ENCODE measurements at regions not wholly inside any gene's neighbourhood (a gene's known extent, or its start where the extent isn't known, plus 50 kb on each side); places are given as distances from the start of the nearest gene placed in this dataset.
"Not testable (repeated sequence)": the region's sequence is repeated elsewhere in the genome, so short reads cannot be mapped to it uniquely, and the experiment has no call there.

DNA sequence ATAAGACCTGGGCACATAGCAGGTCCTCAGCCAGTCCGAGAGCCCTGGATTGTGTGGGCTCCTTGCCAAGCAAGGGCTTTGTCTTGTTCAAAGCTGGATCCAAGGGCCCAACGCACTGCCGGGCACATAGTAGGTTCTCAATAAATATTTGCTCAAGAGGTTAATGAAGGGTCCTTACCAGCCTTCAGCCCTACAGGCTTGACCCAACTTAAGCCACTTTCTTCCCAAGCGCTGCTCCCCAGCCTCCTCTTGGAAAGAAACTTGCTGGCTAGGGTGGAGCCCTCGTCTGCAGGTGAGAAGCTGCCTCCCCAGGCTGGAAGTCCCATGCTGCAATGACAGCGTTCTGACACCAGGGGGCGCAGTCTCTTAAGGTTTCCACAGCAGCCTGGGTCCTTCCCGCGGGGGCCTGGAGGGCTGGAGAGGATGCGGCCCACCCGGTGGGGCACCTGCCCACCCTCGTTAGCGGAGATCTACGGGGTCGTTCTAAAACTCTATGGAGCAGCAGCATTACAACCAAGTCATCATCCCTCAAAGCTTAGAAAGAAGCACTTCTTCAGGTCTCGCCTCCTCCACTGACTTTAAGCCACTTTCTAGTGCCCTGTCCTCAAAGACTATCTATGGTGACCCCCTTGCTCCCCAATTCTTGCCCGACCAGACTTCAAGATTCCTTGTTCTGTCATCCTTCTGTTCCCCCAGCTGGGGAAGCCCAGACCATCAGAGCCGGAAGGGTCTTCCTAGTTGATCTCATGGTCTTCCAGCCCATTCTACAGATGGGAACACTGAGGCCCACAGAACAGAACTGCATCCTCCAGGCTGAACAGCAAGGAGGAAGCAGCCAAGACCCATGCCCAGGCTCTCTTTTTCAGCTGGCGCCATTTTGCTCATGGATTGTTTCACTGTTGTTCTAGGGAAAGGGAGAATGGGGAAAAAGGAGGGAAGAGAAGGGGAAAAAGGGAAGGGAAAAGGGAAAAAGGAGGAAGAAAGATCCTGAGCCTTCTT, 115.4 kb downstream of the LHX2 start:
- WGBS (ENCODE audit: low lambda C conversion rate, missing lambda C conversion rate): 37% methylated on average over 19 of the region's 19 CpGs
- Histone ChIP-seq H3K9me3 (ENCODE audit: low read depth) (no peaks in the 10 kb centered on the region), H3K4me3 (no peak overlapping the region), H3K27me3 (no peaks in the 10 kb centered on the region), H3K27ac (no peak overlapping the region), H3K4me1 (ENCODE audit: insufficient read depth) (no peaks in the 10 kb centered on the region), H2AFZ (no peak overlapping the region), H3K4me2 (no peak overlapping the region), H3K9me2 (replicated peaks; ENCODE audit: insufficient read depth) (no peaks in the 10 kb centered on the region), H4K20me1 (ENCODE audit: insufficient read depth, poor library complexity, severe bottlenecking) (no peaks in the 10 kb centered on the region), H3K36me3 (replicated peaks; ENCODE audit: insufficient read depth, low read depth) (no peaks in the 10 kb centered on the region), H3K79me2 (no peaks in the 10 kb centered on the region)
- DNase-seq (ENCODE audit: low spot score): peak; percentile 81
- TF ChIP-seq, protein P1, sequence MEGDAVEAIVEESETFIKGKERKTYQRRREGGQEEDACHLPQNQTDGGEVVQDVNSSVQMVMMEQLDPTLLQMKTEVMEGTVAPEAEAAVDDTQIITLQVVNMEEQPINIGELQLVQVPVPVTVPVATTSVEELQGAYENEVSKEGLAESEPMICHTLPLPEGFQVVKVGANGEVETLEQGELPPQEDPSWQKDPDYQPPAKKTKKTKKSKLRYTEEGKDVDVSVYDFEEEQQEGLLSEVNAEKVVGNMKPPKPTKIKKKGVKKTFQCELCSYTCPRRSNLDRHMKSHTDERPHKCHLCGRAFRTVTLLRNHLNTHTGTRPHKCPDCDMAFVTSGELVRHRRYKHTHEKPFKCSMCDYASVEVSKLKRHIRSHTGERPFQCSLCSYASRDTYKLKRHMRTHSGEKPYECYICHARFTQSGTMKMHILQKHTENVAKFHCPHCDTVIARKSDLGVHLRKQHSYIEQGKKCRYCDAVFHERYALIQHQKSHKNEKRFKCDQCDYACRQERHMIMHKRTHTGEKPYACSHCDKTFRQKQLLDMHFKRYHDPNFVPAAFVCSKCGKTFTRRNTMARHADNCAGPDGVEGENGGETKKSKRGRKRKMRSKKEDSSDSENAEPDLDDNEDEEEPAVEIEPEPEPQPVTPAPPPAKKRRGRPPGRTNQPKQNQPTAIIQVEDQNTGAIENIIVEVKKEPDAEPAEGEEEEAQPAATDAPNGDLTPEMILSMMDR (IDR thresholded peaks at IDR 0.05; ENCODE audit: poor library complexity): peak; percentile 97
- TF ChIP-seq EZH2phosphoT487 (IDR thresholded peaks at IDR 0.05; ENCODE audit: low read depth, severe bottlenecking, unreplicated experiment) (no peak), EZH2 (IDR thresholded peaks at IDR 0.05; ENCODE audit: borderline replicate concordance) (no peak)

DNA sequence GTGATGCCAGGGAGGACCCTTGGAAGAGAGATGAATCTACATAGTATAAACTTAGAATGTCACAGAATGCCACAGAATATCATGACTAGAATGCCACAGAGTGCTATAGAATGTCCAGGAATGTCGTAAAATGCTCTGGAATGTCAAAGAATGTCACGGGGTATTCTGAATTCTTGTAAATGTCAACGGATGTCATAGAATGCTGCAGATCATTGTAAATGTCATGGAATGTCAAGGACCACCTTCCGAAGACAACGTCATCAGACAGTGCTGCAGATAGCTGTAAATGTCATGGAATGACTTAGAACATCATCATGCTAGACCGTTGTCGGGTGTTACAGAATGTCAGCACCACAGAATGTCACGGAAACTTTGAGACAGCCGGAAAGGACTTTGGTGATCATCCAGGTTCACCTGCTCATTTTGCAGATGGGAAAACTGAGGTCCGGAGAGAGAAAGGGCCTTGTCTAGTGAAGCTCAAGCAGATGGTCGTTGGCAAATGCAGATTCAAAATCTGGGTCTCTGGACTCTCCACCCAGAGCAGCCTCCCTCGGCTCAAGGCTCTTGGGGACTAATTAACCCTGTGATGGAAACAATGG, 117.1 kb downstream of the LHX2 start:
- Histone ChIP-seq H4K20me1 (ENCODE audit: insufficient read depth, poor library complexity, severe bottlenecking) (no peaks in the 10 kb centered on the region), H2AFZ (no peak overlapping the region), H3K36me3 (replicated peaks; ENCODE audit: insufficient read depth, low read depth) (no peaks in the 10 kb centered on the region), H3K27me3 (no peaks in the 10 kb centered on the region), H3K9me2 (replicated peaks; ENCODE audit: insufficient read depth) (no peaks in the 10 kb centered on the region), H3K27ac (no peak overlapping the region), H3K4me3 (no peak overlapping the region), H3K4me1 (ENCODE audit: insufficient read depth) (no peaks in the 10 kb centered on the region), H3K79me2 (no peaks in the 10 kb centered on the region), H3K9me3 (ENCODE audit: low read depth) (no peaks in the 10 kb centered on the region), H3K4me2 (no peak overlapping the region)
- no peak for DNase-seq (ENCODE audit: low spot score)
- TF ChIP-seq EZH2 (IDR thresholded peaks at IDR 0.05; ENCODE audit: borderline replicate concordance) (no peak), EZH2phosphoT487 (IDR thresholded peaks at IDR 0.05; ENCODE audit: low read depth, severe bottlenecking, unreplicated experiment) (no peak)
- TF ChIP-seq, protein P1 (IDR thresholded peaks at IDR 0.05; ENCODE audit: poor library complexity): no peak
- WGBS (ENCODE audit: low lambda C conversion rate, missing lambda C conversion rate): 57% methylated on average over 12 of the region's 12 CpGs

DNA sequence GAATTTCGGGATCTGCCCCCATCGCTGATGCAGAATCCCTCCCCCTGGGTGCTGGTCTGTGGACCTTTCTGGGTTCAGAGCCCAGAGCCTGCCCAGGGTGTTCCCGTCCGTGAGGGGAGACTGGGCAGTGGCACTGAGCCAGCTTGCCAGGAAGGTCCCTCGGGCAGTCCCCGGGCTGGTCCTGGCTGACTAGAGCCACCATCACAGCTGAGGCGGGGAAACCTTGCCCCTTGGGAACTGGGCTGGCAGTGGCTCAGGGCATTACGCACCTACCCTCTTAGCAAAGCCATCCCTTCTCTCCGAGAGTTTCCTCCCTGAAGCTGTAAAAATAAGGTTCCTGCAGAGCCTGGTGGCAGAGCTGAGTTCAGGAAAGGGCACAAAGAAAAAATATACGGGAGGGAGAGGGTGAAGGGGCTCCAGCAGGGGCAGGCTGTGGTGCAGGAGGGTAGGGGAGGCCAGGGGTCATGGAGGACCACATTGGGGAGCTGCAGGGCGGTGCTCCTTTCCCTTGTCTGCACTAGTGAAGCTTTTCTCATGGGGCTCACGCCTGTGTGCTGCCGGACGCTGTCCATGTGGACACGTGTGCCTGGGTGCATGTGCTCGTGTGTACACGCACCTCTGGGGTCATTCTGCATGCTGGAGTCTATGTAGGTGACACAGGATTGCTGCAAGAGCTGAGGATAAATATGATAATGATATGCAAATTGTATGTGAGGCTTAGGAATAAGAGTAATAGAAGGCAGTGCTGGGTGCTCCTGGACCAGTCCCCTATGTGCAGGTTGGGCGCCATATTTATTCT, 118.9 kb downstream of the LHX2 start:
- H3K9me3 ChIP-seq (ENCODE audit: low read depth): no peaks in the 10 kb centered on the region
- no peak overlapping the region for H3K27ac ChIP-seq
- H3K27me3 ChIP-seq: no peaks in the 10 kb centered on the region
- no peak for DNase-seq (ENCODE audit: low spot score)
- H3K36me3 ChIP-seq (replicated peaks; ENCODE audit: insufficient read depth, low read depth): no peaks in the 10 kb centered on the region
- whole genome bisulfite sequencing (ENCODE audit: low lambda C conversion rate, missing lambda C conversion rate): 93% methylated on average over 18 of the region's 18 CpGs
- no peak overlapping the region for H2AFZ ChIP-seq
- H3K4me3 ChIP-seq: no peak overlapping the region
- no peaks in the 10 kb centered on the region for H3K4me1 ChIP-seq (ENCODE audit: insufficient read depth)
- H3K9me2 ChIP-seq (replicated peaks; ENCODE audit: insufficient read depth): no peaks in the 10 kb centered on the region
- H3K79me2 ChIP-seq: no peaks in the 10 kb centered on the region
- no peak for TF ChIP-seq EZH2phosphoT487 (IDR thresholded peaks at IDR 0.05; ENCODE audit: low read depth, severe bottlenecking, unreplicated experiment)
- TF ChIP-seq, protein P1 (IDR thresholded peaks at IDR 0.05; ENCODE audit: poor library complexity): no peak
- TF ChIP-seq EZH2 (IDR thresholded peaks at IDR 0.05; ENCODE audit: borderline replicate concordance): no peak
- H4K20me1 ChIP-seq (ENCODE audit: insufficient read depth, poor library complexity, severe bottlenecking): no peaks in the 10 kb centered on the region
- H3K4me2 ChIP-seq: no peak overlapping the region

DNA sequence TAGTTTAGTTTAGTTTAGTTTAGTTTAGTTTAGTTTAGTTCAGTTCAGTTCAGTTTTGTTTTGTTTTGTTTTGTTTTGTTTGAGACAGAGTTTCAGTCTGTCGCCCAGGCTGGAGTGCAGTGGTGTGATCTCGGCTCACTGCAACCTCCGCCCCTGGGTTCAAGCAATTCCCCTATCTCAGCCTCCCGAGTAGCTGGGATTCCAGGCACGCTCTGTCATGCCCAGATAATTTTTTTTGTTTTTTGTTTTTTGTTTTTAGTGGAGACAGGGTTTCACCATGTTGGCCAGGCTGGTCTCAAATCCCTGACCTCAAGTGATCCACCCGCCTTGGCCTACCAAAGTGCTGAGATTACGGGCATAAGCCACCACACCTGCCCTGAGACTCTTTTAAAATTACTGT, 120.0 kb downstream of the LHX2 start:
- H3K27ac ChIP-seq; H3K4me1 ChIP-seq (ENCODE audit: insufficient read depth); H3K79me2 ChIP-seq; H3K9me2 ChIP-seq (replicated peaks; ENCODE audit: insufficient read depth); H3K27me3 ChIP-seq; H3K4me2 ChIP-seq; H4K20me1 ChIP-seq (ENCODE audit: insufficient read depth, poor library complexity, severe bottlenecking); DNase-seq (ENCODE audit: low spot score); H2AFZ ChIP-seq; H3K36me3 ChIP-seq (replicated peaks; ENCODE audit: insufficient read depth, low read depth); H3K9me3 ChIP-seq (ENCODE audit: low read depth); H3K4me3 ChIP-seq: not testable (repeated sequence)
- 74% methylated on average over 7 of the region's 7 CpGs for WGBS (ENCODE audit: low lambda C conversion rate, missing lambda C conversion rate)
